Liver (tissue), 8 donors: ENCODE measurements at regions not wholly inside any gene's neighbourhood (a gene's known extent, or its start where the extent isn't known, plus 50 kb on each side); places are given as distances from the start of the nearest gene placed in this dataset.

ENCODE experiments used
- DNase-seq: peaks from one replicate; pipeline ENCODE4 v3.0.0-alpha.2; 2017; ENCODE audit warnings: low spot score
- H3K27ac ChIP-seq, 2 donors: one replicate each; pipeline ENCODE4 v1.7.0; 2013; ENCODE audit warnings: inconsistent platforms in 2 of 2, low read length in 2 of 2, control low read depth in 1 of 2, low read depth in 1 of 2, mild to moderate bottlenecking in 1 of 2
- H3K27me3 ChIP-seq, 4 donors: one replicate each; pipeline versions ENCODE4 v1.6.1 to v1.7.0; 2013; ENCODE audit warnings: low read length in 3 of 4, inconsistent platforms in 1 of 4, mild to moderate bottlenecking in 1 of 4, moderate library complexity in 1 of 4; ENCODE audit not compliant: control insufficient read depth in 4 of 4, insufficient read depth in 4 of 4
- H3K36me3 ChIP-seq, 4 donors: one replicate each; pipeline versions ENCODE4 v1.6.1 to v1.7.0; 2013; ENCODE audit warnings: low read length in 3 of 4, mild to moderate bottlenecking in 3 of 4, low read depth in 1 of 4, moderate library complexity in 1 of 4; ENCODE audit not compliant: control insufficient read depth in 4 of 4, insufficient read depth in 3 of 4
- H3K4me1 ChIP-seq, 4 donors: one replicate each; pipeline versions ENCODE4 v1.6.1 to v1.7.0; 2013; ENCODE audit warnings: low read length in 3 of 4, mild to moderate bottlenecking in 3 of 4, moderate library complexity in 1 of 4; ENCODE audit not compliant: control insufficient read depth in 4 of 4, insufficient read depth in 4 of 4
- H3K4me3 ChIP-seq, 3 donors: one replicate each; pipeline versions ENCODE4 v1.6.1 to v1.7.0; 2013; ENCODE audit warnings: low read length in 3 of 3, control low read depth in 1 of 3, low read depth in 1 of 3, mild to moderate bottlenecking in 1 of 3
- H3K9ac ChIP-seq, 2 donors: one replicate each; pipeline ENCODE4 v1.7.0; 2013; ENCODE audit warnings: low read length in 2 of 2, mild to moderate bottlenecking in 2 of 2, moderate library complexity in 2 of 2, control low read depth in 1 of 2, low read depth in 1 of 2
- H3K9me3 ChIP-seq, 4 donors: one replicate each; pipeline versions ENCODE4 v1.6.1 to v1.7.0; 2013; ENCODE audit warnings: low read length in 3 of 4; ENCODE audit not compliant: control insufficient read depth in 4 of 4
- ATF3 ChIP-seq: IDR thresholded peaks from 2 replicates; pipeline ENCODE4 v1.6.1; 2016; ENCODE audit warnings: antibody characterized with exemption
- FOXA1 ChIP-seq: IDR thresholded peaks from 2 replicates; pipeline ENCODE4 v1.6.1; 2016; ENCODE audit warnings: antibody characterized with exemption
- FOXA2 ChIP-seq: IDR thresholded peaks from 2 replicates; pipeline ENCODE4 v1.6.1; 2016; ENCODE audit warnings: antibody characterized with exemption
- HNF4A ChIP-seq, 2 donors: conservative IDR thresholded peaks; 2 replicates each; pipeline ENCODE4 v1.6.1; 2016; ENCODE audit warnings: antibody characterized with exemption in 2 of 2, mild to moderate bottlenecking in 2 of 2
- HNF4G ChIP-seq: IDR thresholded peaks from 2 replicates; pipeline ENCODE4 v1.6.1; 2016; ENCODE audit warnings: antibody characterized with exemption
- JUND ChIP-seq, 2 donors: IDR thresholded peaks; 2 replicates each; pipeline ENCODE4 v1.6.1; 2016; ENCODE audit warnings: antibody characterized with exemption in 2 of 2
- NR2F2 ChIP-seq: IDR thresholded peaks from 2 replicates; pipeline ENCODE4 v1.6.1; 2016; ENCODE audit warnings: antibody characterized with exemption
- REST ChIP-seq: IDR thresholded peaks from 2 replicates; pipeline ENCODE4 v1.6.1; 2016; ENCODE audit warnings: antibody characterized with exemption, mild to moderate bottlenecking
- RXRA ChIP-seq, 2 donors: IDR thresholded peaks; 2 replicates each; pipeline ENCODE4 v1.6.1; 2017 to 2018; ENCODE audit warnings: antibody characterized with exemption in 2 of 2, mild to moderate bottlenecking in 1 of 2
- TAF1 ChIP-seq: conservative IDR thresholded peaks from 2 replicates; pipeline ENCODE4 v1.6.1; 2016; ENCODE audit warnings: antibody characterized with exemption, mild to moderate bottlenecking
- YY1 ChIP-seq: IDR thresholded peaks from 2 replicates; pipeline ENCODE4 v1.6.1; 2016; ENCODE audit warnings: antibody characterized with exemption, mild to moderate bottlenecking
- WGBS: extraction: QIAGEN DNeasy Blood & Tissue Kit; methylation state at CpG from one replicate; pipeline ENCODE4 v1.1.7; 2013; 5-methylcytosine and 5-hydroxymethylcytosine counted together
- TF ChIP-seq, protein P1 (sequence below): fragments of 150-350 bp; IDR thresholded peaks from 2 replicates; pipeline ENCODE4 v1.5.1; 2017; ENCODE audit warnings: improper control_type of control experiment, low read depth, low read length; ENCODE audit not compliant: missing input control
- TF ChIP-seq, protein P2 (sequence below): IDR thresholded peaks from 2 replicates; pipeline ENCODE4 v1.6.1; 2016; ENCODE audit warnings: antibody characterized with exemption
- TF ChIP-seq, protein P3 (sequence below): IDR thresholded peaks from 2 replicates; pipeline ENCODE4 v1.6.1; 2016; ENCODE audit warnings: antibody characterized with exemption
- donor health status: healthy.
- donor health status: healthy.
- donor health status: healthy.
- donor health status: healthy.
- donor health status: healthy.

DNA sequence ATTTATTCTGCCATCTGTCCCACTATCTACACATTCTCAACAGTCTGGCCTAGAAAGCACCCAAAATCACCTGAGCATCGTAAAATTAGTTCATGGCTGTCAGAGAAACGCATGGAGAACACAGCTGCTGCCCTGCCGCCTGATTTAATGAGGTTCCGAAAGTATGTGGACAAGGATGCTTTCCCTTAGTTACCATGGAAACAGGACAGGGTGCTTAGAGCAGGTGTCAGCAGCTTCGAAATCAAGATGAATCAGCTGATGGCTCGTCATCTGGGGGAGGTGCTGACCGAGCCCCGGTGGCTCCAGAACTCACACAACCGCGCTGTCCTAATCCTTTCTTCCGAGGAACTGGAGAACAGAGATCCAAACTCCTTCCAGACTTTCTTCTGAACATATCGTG, 151.5 kb downstream of the TEX36 start:
- Histone ChIP-seq H3K4me3 (no peak overlapping the region), H3K4me1 (no peaks in the 10 kb centered on the region), H3K27ac (no peak overlapping the region), H3K27me3 (no peaks in the 10 kb centered on the region), H3K9me3 (no peaks in the 10 kb centered on the region), H3K9ac (no peak overlapping the region), H3K36me3 (no peaks in the 10 kb centered on the region)
- TF ChIP-seq REST = no peak
- no peak for TF ChIP-seq HNF4A (conservative IDR thresholded peaks at IDR 0.05)
- no peak for TF ChIP-seq FOXA1
- TF ChIP-seq RXRA (IDR thresholded peaks at IDR 0.05) = no peak
- TF ChIP-seq, protein P1, sequence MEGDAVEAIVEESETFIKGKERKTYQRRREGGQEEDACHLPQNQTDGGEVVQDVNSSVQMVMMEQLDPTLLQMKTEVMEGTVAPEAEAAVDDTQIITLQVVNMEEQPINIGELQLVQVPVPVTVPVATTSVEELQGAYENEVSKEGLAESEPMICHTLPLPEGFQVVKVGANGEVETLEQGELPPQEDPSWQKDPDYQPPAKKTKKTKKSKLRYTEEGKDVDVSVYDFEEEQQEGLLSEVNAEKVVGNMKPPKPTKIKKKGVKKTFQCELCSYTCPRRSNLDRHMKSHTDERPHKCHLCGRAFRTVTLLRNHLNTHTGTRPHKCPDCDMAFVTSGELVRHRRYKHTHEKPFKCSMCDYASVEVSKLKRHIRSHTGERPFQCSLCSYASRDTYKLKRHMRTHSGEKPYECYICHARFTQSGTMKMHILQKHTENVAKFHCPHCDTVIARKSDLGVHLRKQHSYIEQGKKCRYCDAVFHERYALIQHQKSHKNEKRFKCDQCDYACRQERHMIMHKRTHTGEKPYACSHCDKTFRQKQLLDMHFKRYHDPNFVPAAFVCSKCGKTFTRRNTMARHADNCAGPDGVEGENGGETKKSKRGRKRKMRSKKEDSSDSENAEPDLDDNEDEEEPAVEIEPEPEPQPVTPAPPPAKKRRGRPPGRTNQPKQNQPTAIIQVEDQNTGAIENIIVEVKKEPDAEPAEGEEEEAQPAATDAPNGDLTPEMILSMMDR = no peak
- no peak for TF ChIP-seq TAF1
- no peak for TF ChIP-seq NR2F2
- no peak for TF ChIP-seq FOXA2
- TF ChIP-seq HNF4G = no peak
- TF ChIP-seq, protein P2, sequence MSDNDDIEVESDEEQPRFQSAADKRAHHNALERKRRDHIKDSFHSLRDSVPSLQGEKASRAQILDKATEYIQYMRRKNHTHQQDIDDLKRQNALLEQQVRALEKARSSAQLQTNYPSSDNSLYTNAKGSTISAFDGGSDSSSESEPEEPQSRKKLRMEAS = no peak
- TF ChIP-seq JUND (IDR thresholded peaks at IDR 0.05) = no peak
- TF ChIP-seq YY1 = no peak
- TF ChIP-seq, protein P3, sequence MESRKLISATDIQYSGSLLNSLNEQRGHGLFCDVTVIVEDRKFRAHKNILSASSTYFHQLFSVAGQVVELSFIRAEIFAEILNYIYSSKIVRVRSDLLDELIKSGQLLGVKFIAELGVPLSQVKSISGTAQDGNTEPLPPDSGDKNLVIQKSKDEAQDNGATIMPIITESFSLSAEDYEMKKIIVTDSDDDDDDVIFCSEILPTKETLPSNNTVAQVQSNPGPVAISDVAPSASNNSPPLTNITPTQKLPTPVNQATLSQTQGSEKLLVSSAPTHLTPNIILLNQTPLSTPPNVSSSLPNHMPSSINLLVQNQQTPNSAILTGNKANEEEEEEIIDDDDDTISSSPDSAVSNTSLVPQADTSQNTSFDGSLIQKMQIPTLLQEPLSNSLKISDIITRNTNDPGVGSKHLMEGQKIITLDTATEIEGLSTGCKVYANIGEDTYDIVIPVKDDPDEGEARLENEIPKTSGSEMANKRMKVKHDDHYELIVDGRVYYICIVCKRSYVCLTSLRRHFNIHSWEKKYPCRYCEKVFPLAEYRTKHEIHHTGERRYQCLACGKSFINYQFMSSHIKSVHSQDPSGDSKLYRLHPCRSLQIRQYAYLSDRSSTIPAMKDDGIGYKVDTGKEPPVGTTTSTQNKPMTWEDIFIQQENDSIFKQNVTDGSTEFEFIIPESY = no peak
- TF ChIP-seq ATF3 = no peak
- DNase-seq = no peak
- WGBS = 70% methylated on average over 12 of the region's 12 CpGs

- Histone ChIP-seq H3K36me3 (no peaks in the 10 kb centered on the region), H3K27me3 (no peaks in the 10 kb centered on the region), H3K4me1 (no peaks in the 10 kb centered on the region), H3K27ac (no peak overlapping the region), H3K4me3 (no peak overlapping the region), H3K9me3 (peaks cover 0 to 3% (median 0%) of the 10 kb centered on the region in 4 donors), H3K9ac (no peak overlapping the region)
- 69% methylated on average over 10 of the region's 10 CpGs for WGBS
- TF ChIP-seq REST = no peak
- DNase-seq = no peak
Measured at GRCh38 chr10:125523347-125523746, 159.6 kb downstream of the TEX36 start.
